Esophagus muscularis mucosa (tissue), 4 donors: ENCODE measurements at regions not wholly inside any gene's neighbourhood (a gene's known extent, or its start where the extent isn't known, plus 50 kb on each side); places are given as distances from the start of the nearest gene placed in this dataset.

Experiments
- CTCF ChIP-seq, 3 experiments: fragments of 200-600 bp in 2 of 3; fragments of 450-650 bp in 1 of 3; sonication (generic) in 2 of 3; IDR thresholded peaks; one replicate each; pipeline ENCODE4 v1.5.1; 2017 to 2019; ENCODE audit warnings: antibody characterized with exemption in 3 of 3, mild to moderate bottlenecking in 2 of 3, moderate library complexity in 1 of 3
- EP300 ChIP-seq: sonication (generic); formaldehyde crosslinking; IDR thresholded peaks from one replicate; pipeline ENCODE4 v1.6.1; 2017; ENCODE audit warnings: antibody characterized with exemption
- POLR2A ChIP-seq: fragments of 450-650 bp; IDR thresholded peaks from one replicate; pipeline ENCODE4 v1.6.1; 2017; ENCODE audit warnings: antibody characterized with exemption, moderate library complexity, mild to moderate bottlenecking, low read depth

- no peak for TF ChIP-seq POLR2A
- no peak for TF ChIP-seq CTCF (IDR thresholded peaks at IDR 0.05)
- no peak for TF ChIP-seq EP300
These were observed 845.3 kb upstream of the GCFC2 start for GRCh38 chr2:76556018-76556417.
